H9 (cell line): ENCODE measurements at regions not wholly inside any gene's neighbourhood (a gene's known extent, or its start where the extent isn't known, plus 50 kb on each side); places are given as distances from the start of the nearest gene placed in this dataset.

ENCODE experiments used
- DNase-seq: peaks from one replicate; pipeline ENCODE4 v3.0.0-alpha.2; 2017
- H2AFZ ChIP-seq: one replicate; pipeline ENCODE4 v1.6.1; 2013; ENCODE audit warnings: mild to moderate bottlenecking, low read length, control low read depth, moderate library complexity
- H2AK5ac ChIP-seq: 2 replicates; pipeline ENCODE4 v1.6.1; 2013; ENCODE audit warnings: low read length, control low read depth, mixed read lengths; ENCODE audit not compliant: insufficient read length
- H2BK120ac ChIP-seq: one replicate; pipeline ENCODE4 v1.6.1; 2013; ENCODE audit warnings: low read depth, mild to moderate bottlenecking, low read length, control low read depth, inconsistent platforms; ENCODE audit not compliant: poor library complexity, severe bottlenecking
- H2BK12ac ChIP-seq: 2 replicates; pipeline ENCODE4 v1.6.1; 2013; ENCODE audit warnings: low read length, control low read depth, mixed read lengths, low read depth; ENCODE audit not compliant: insufficient read length
- H2BK15ac ChIP-seq: 2 replicates; pipeline ENCODE4 v1.6.1; 2013; ENCODE audit warnings: low read depth, low read length, control low read depth
- H2BK20ac ChIP-seq: one replicate; pipeline ENCODE4 v1.6.1; 2013; ENCODE audit warnings: low read depth, mild to moderate bottlenecking, low read length, control low read depth, inconsistent platforms; ENCODE audit not compliant: poor library complexity, severe bottlenecking
- H2BK5ac ChIP-seq: 2 replicates; pipeline ENCODE4 v1.6.1; 2013; ENCODE audit warnings: low read length, control low read depth, mixed read lengths; ENCODE audit not compliant: insufficient read length
- H3K14ac ChIP-seq: 2 replicates; pipeline ENCODE4 v1.6.1; 2013; ENCODE audit warnings: low read length, control low read depth; ENCODE audit not compliant: insufficient read depth
- H3K18ac ChIP-seq: 2 replicates; pipeline ENCODE4 v1.6.1; 2013; ENCODE audit warnings: low read depth, mild to moderate bottlenecking, mixed read lengths, low read length, control low read depth; ENCODE audit not compliant: insufficient read length
- H3K23ac ChIP-seq: 2 replicates; pipeline ENCODE4 v1.6.1; 2013; ENCODE audit warnings: low read length, control low read depth, mixed read lengths, low read depth; ENCODE audit not compliant: insufficient read length
- H3K23me2 ChIP-seq: 2 replicates; pipeline ENCODE4 v1.6.1; 2013; ENCODE audit warnings: low read depth, mild to moderate bottlenecking, mixed read lengths, low read length, control low read depth; ENCODE audit not compliant: insufficient read length, poor library complexity, severe bottlenecking
- H3K27ac ChIP-seq: 2 replicates; pipeline ENCODE4 v1.5.1; 2013; ENCODE audit warnings: low read length, control low read depth, mixed read lengths, low read depth; ENCODE audit not compliant: insufficient read length
- H3K27me3 ChIP-seq: 2 replicates; pipeline ENCODE4 v1.6.1; 2013; ENCODE audit warnings: low read length, control low read depth, inconsistent platforms; ENCODE audit not compliant: insufficient read depth
- H3K4ac ChIP-seq: 2 replicates; pipeline ENCODE4 v1.6.1; 2013; ENCODE audit warnings: low read depth, mild to moderate bottlenecking, control low read depth, inconsistent platforms, low read length, moderate library complexity
- H3K4me1 ChIP-seq: 2 replicates; pipeline ENCODE4 v1.6.1; 2013; ENCODE audit warnings: low read length, control low read depth, inconsistent platforms; ENCODE audit not compliant: insufficient read depth
- H3K4me2 ChIP-seq: 2 replicates; pipeline ENCODE4 v1.6.1; 2013; ENCODE audit warnings: low read length, control low read depth, mixed read lengths; ENCODE audit not compliant: insufficient read length, insufficient read depth
- H3K56ac ChIP-seq: 2 replicates; pipeline ENCODE4 v1.6.1; 2013; ENCODE audit warnings: low read depth, mild to moderate bottlenecking, mixed read lengths, low read length, control low read depth; ENCODE audit not compliant: insufficient read length
- H3K79me1 ChIP-seq: 2 replicates; pipeline ENCODE4 v1.6.1; 2013; ENCODE audit warnings: low read depth, mild to moderate bottlenecking, moderate library complexity, low read length, control low read depth, inconsistent platforms; ENCODE audit not compliant: insufficient read depth, poor library complexity, severe bottlenecking
- H3K79me2 ChIP-seq: 2 replicates; pipeline ENCODE4 v1.6.1; 2013; ENCODE audit warnings: low read length, control low read depth, inconsistent platforms; ENCODE audit not compliant: insufficient read depth
- H3K9ac ChIP-seq: 2 replicates; pipeline ENCODE4 v1.6.1; 2013; ENCODE audit warnings: low read length, control low read depth, mixed read lengths; ENCODE audit not compliant: insufficient read length; ENCODE audit errors: extremely low read depth
- H3K9me3 ChIP-seq: one replicate; pipeline ENCODE4 v1.6.1; 2013; ENCODE audit warnings: low read depth, low read length, inconsistent platforms; ENCODE audit not compliant: control insufficient read depth
- H3T11ph ChIP-seq: one replicate; pipeline ENCODE4 v1.6.1; 2013; ENCODE audit warnings: mild to moderate bottlenecking, low read length, control low read depth, inconsistent platforms
- H4K20me1 ChIP-seq: one replicate; pipeline ENCODE4 v1.6.1; 2013; ENCODE audit not compliant: control insufficient read depth, insufficient read length, insufficient read depth
- H4K5ac ChIP-seq: 2 replicates; pipeline ENCODE4 v1.6.1; 2013; ENCODE audit warnings: low read depth, mild to moderate bottlenecking, mixed read lengths, low read length, control low read depth; ENCODE audit not compliant: insufficient read length
- H4K8ac ChIP-seq: replicated peaks from 2 replicates; pipeline ENCODE4 v1.6.1; 2013; ENCODE audit warnings: low read length, control low read depth, mixed read lengths, low read depth; ENCODE audit not compliant: insufficient read length
- H4K91ac ChIP-seq: 2 replicates; pipeline ENCODE4 v1.6.1; 2013; ENCODE audit warnings: low read depth, mild to moderate bottlenecking, moderate library complexity, mixed read lengths, low read length, control low read depth; ENCODE audit not compliant: insufficient read length
- H3K27ac Mint-ChIP-seq, 3 experiments: 2 replicates in 2 of 3; 3 replicates in 1 of 3; pipeline ENCODE4 v1.8.0; 2020 to 2021; ENCODE audit warnings: mixed read lengths in 3 of 3, mild to moderate bottlenecking in 1 of 3, moderate library complexity in 1 of 3
- H3K27me3 Mint-ChIP-seq: 2 replicates; pipeline ENCODE4 v1.8.0; 2021; ENCODE audit warnings: low read depth, mild to moderate bottlenecking, moderate library complexity, mixed read lengths
- H3K36me3 Mint-ChIP-seq, 3 experiments: 2 replicates in 2 of 3; 3 replicates in 1 of 3; pipeline ENCODE4 v1.8.0; 2020 to 2021; ENCODE audit warnings: low read depth in 3 of 3, mixed read lengths in 3 of 3; ENCODE audit not compliant: insufficient read depth in 1 of 3
- H3K4me1 Mint-ChIP-seq, 2 experiments: 2 replicates each; pipeline ENCODE4 v1.8.0; 2020; ENCODE audit warnings: mixed read lengths in 2 of 2
- H3K4me3 Mint-ChIP-seq, 2 experiments: 2 replicates in 1 of 2; 3 replicates in 1 of 2; pipeline ENCODE4 v1.8.0; 2020 to 2021; ENCODE audit warnings: mild to moderate bottlenecking in 2 of 2, mixed read lengths in 2 of 2, moderate library complexity in 1 of 2
- H3K9me3 Mint-ChIP-seq, 2 experiments: 2 replicates in 1 of 2; 3 replicates in 1 of 2; pipeline ENCODE4 v1.8.0; 2020; ENCODE audit warnings: mild to moderate bottlenecking in 2 of 2, mixed read lengths in 2 of 2, moderate library complexity in 1 of 2
- CTCF ChIP-seq: fragments of 200-600 bp; sonication (generic); conservative IDR thresholded peaks from 3 replicates; pipeline ENCODE4 v1.8.0; 2021; ENCODE audit warnings: antibody characterized with exemption, mild to moderate bottlenecking
- WGBS: extraction: QIAGEN DNeasy Blood & Tissue Kit; methylation state at CpG from one replicate; pipeline ENCODE4 v1.1.7; 2013; ENCODE audit warnings: missing lambda C conversion rate, low lambda C conversion rate, mixed read lengths; ENCODE audit not compliant: insufficient read length; ENCODE audit errors: extremely low coverage; 5-methylcytosine and 5-hydroxymethylcytosine counted together

DNA sequence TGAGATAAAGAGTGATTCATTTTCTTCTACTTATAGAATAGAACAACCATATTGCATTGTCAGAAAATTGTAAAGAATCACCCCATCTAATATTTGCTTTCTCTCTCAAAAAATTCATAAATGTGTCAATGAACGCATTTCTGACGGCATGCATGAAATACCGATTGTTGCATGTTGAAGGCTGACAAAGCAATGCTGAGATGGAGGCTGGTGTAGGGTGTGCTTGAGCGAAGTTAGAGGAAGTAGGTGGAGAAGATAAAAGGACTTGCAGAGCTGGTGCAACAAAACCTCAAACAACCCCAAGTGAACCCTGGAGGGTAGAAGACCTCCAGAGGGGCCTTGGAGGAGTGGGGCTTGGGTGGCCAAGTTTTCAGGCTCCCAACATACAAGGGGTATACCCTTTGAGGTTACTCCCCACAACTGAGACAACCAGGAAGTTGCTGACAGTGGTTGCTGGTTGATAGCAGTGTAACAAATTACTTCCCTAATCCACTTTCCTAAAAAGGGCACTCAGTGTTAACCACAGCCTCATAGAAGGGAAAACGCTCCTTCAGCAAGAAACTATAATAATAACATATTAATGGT lies 452.7 kb downstream of the NLGN4X start:
- H3K9ac ChIP-seq: no peak overlapping the region
- no CpG with 5 or more reads among the region's 5 CpGs for WGBS
- H2AK5ac ChIP-seq: no peak overlapping the region
- no peak overlapping the region for H2AFZ ChIP-seq
- H3K56ac ChIP-seq: no peak overlapping the region
- H3K4me1 ChIP-seq: no peaks in the 10 kb centered on the region
- H3K79me2 ChIP-seq: no peaks in the 10 kb centered on the region
- no peak overlapping the region for H4K91ac ChIP-seq
- no peak overlapping the region for H3K14ac ChIP-seq
- Mint-ChIP-seq H3K9me3 (peaks cover 0 to 3% of the 10 kb centered on the region in 2 experiments; a peak in 2 of 5 replicates), H3K4me3 (no peak overlapping the region), H3K4me1 (no peaks in the 10 kb centered on the region), H3K27me3 (no peaks in the 10 kb centered on the region), H3K27ac (no peak overlapping the region), H3K36me3 (no peaks in the 10 kb centered on the region)
- H2BK5ac ChIP-seq: no peak overlapping the region
- no peak overlapping the region for H2BK12ac ChIP-seq
- no peak overlapping the region for H4K8ac ChIP-seq
- H3K27me3 ChIP-seq: no peaks in the 10 kb centered on the region
- H2BK15ac ChIP-seq: no peak overlapping the region
- no peaks in the 10 kb centered on the region for H3K23me2 ChIP-seq
- H3K4ac ChIP-seq: no peak overlapping the region
- no peak for TF ChIP-seq CTCF
- no peak overlapping the region for H3K27ac ChIP-seq
- no peak overlapping the region for H3K18ac ChIP-seq
- H3K9me3 ChIP-seq: no peaks in the 10 kb centered on the region
- no peak overlapping the region for H4K5ac ChIP-seq
- H4K20me1 ChIP-seq: no peaks in the 10 kb centered on the region
- no peaks in the 10 kb centered on the region for H3K79me1 ChIP-seq
- DNase-seq: no peak
- no peak overlapping the region for H3K4me2 ChIP-seq
- no peak overlapping the region for H2BK120ac ChIP-seq
- H3T11ph ChIP-seq: no peak overlapping the region
- H2BK20ac ChIP-seq: no peak overlapping the region
- H3K23ac ChIP-seq: no peak overlapping the region
